ENCODE measurements at regions not wholly inside any gene's neighbourhood (a gene's known extent, or its start where the extent isn't known, plus 50 kb on each side); places are given as distances from the start of the nearest gene placed in this dataset.

- H3K36me3 ChIP-seq (ENCODE audit: low read depth, low read length): no peaks in the 10 kb centered on the region
- H3F3A ChIP-seq (ENCODE audit: low read length, unreplicated experiment): no peaks in the 10 kb centered on the region
- BruUV-seq (replicated peaks): no TSS peak
- no peak for TF ChIP-seq CTCF (conservative IDR thresholded peaks at IDR 0.05; ENCODE audit: low read depth, low read length)
- TF ChIP-seq EZH2phosphoT487 (IDR thresholded peaks at IDR 0.05; ENCODE audit: borderline replicate concordance, low read length): no peak
- no peak for TF ChIP-seq EZH2 (IDR thresholded peaks at IDR 0.05; ENCODE audit: low read length, unreplicated experiment)
- no peaks in the 10 kb centered on the region for H3K27me3 ChIP-seq (ENCODE audit: low read length)
- H3K9ac ChIP-seq (ENCODE audit: low read length): no peak overlapping the region
- POLR2A ChIA-PET (ENCODE audit: unreplicated experiment): no interaction called here
- CTCF ChIA-PET: no interaction called here
- no peaks in the 10 kb centered on the region for H3K9me2 ChIP-seq (replicated peaks; ENCODE audit: low read length)
- H3K4me1 ChIP-seq (ENCODE audit: insufficient read depth, low read length): peaks cover 10% of the 10 kb centered on the region
- H3K4me2 ChIP-seq (ENCODE audit: low read length): no peak overlapping the region
- ATAC-seq (no peak), DNase-seq (no peak)
- H3K9me3 ChIP-seq (ENCODE audit: low read length): no peaks in the 10 kb centered on the region
- no peaks in the 10 kb centered on the region for H4K20me1 ChIP-seq (ENCODE audit: low read length)
- intact Hi-C loops (cut with micrococcal nuclease): no loop called here
- H2AFZ ChIP-seq (ENCODE audit: low read length): no peak overlapping the region
- no peak overlapping the region for H3K4me3 ChIP-seq (ENCODE audit: low read length)
- no peaks in the 10 kb centered on the region for H3K79me2 ChIP-seq (ENCODE audit: low read length)
- no peak overlapping the region for H3K27ac ChIP-seq (ENCODE audit: low read length)
Measured at GRCh38 chr2:145399131-145399530, 879.2 kb upstream of the ZEB2 start.

GRCh38 chr2:145394181-145394580 lies 874.3 kb upstream of the ZEB2 start:
- ChIA-PET CTCF (no interaction called here), POLR2A (ENCODE audit: unreplicated experiment) (no interaction called here)
- no peak overlapping the region for H3K4me2 ChIP-seq (ENCODE audit: low read length)
- no peak overlapping the region for H3K4me3 ChIP-seq (ENCODE audit: low read length)
- no peaks in the 10 kb centered on the region for H3K4me1 ChIP-seq (ENCODE audit: insufficient read depth, low read length)
- DNase-seq (no peak), ATAC-seq (no peak)
- no peak overlapping the region for H3K27ac ChIP-seq (ENCODE audit: low read length)
- no peaks in the 10 kb centered on the region for H3K79me2 ChIP-seq (ENCODE audit: low read length)
- TF ChIP-seq EZH2 (IDR thresholded peaks at IDR 0.05; ENCODE audit: low read length, unreplicated experiment): no peak
- no peak for TF ChIP-seq EZH2phosphoT487 (IDR thresholded peaks at IDR 0.05; ENCODE audit: borderline replicate concordance, low read length)
- no peak for TF ChIP-seq CTCF (conservative IDR thresholded peaks at IDR 0.05; ENCODE audit: low read depth, low read length)
- BruUV-seq (replicated peaks): no TSS peak
- intact Hi-C loops (cut with micrococcal nuclease): no loop called here
- no peaks in the 10 kb centered on the region for H3K27me3 ChIP-seq (ENCODE audit: low read length)
- H3K9me3 ChIP-seq (ENCODE audit: low read length): no peaks in the 10 kb centered on the region
- no peaks in the 10 kb centered on the region for H3K36me3 ChIP-seq (ENCODE audit: low read depth, low read length)
- no peaks in the 10 kb centered on the region for H3F3A ChIP-seq (ENCODE audit: low read length, unreplicated experiment)
- no peak overlapping the region for H2AFZ ChIP-seq (ENCODE audit: low read length)
- no peaks in the 10 kb centered on the region for H4K20me1 ChIP-seq (ENCODE audit: low read length)
- H3K9ac ChIP-seq (ENCODE audit: low read length): no peak overlapping the region
- no peaks in the 10 kb centered on the region for H3K9me2 ChIP-seq (replicated peaks; ENCODE audit: low read length)

GRCh38 chr2:145386973-145387372 lies 867.1 kb upstream of the ZEB2 start:
- no TSS peak for BruUV-seq (replicated peaks)
- DNase-seq (no peak), ATAC-seq (no peak)
- Histone ChIP-seq H3K4me1 (ENCODE audit: insufficient read depth, low read length) (no peaks in the 10 kb centered on the region), H3K9me3 (ENCODE audit: low read length) (no peaks in the 10 kb centered on the region), H4K20me1 (ENCODE audit: low read length) (no peaks in the 10 kb centered on the region), H2AFZ (ENCODE audit: low read length) (no peak overlapping the region), H3K4me3 (ENCODE audit: low read length) (no peak overlapping the region), H3K4me2 (ENCODE audit: low read length) (no peak overlapping the region), H3K36me3 (ENCODE audit: low read depth, low read length) (no peaks in the 10 kb centered on the region), H3K79me2 (ENCODE audit: low read length) (no peaks in the 10 kb centered on the region), H3K27ac (ENCODE audit: low read length) (no peak overlapping the region), H3K27me3 (ENCODE audit: low read length) (no peaks in the 10 kb centered on the region), H3K9ac (ENCODE audit: low read length) (no peak overlapping the region), H3F3A (ENCODE audit: low read length, unreplicated experiment) (no peaks in the 10 kb centered on the region), H3K9me2 (replicated peaks; ENCODE audit: low read length) (no peaks in the 10 kb centered on the region)
- TF ChIP-seq EZH2 (IDR thresholded peaks at IDR 0.05; ENCODE audit: low read length, unreplicated experiment): no peak
- no peak for TF ChIP-seq EZH2phosphoT487 (IDR thresholded peaks at IDR 0.05; ENCODE audit: borderline replicate concordance, low read length)
- no peak for TF ChIP-seq CTCF (conservative IDR thresholded peaks at IDR 0.05; ENCODE audit: low read depth, low read length)
- ChIA-PET CTCF (no interaction called here), POLR2A (ENCODE audit: unreplicated experiment) (no interaction called here)
- intact Hi-C loops (cut with micrococcal nuclease): no loop called here

Data from PC-3 (cell line).